Colon (tissue), 2 donors: ENCODE measurements at regions not wholly inside any gene's neighbourhood (a gene's known extent, or its start where the extent isn't known, plus 50 kb on each side); places are given as distances from the start of the nearest gene placed in this dataset.
A peak's percentile ranks its signal among the peaks of the same experiment; 100 is the strongest.

Experiments used
- FAIRE-seq: peaks from 2 replicates; lab custom pipeline; 2012; peaks lifted over from hg19 to GRCh38; lab: Jason Lieb, UNC
- donor health status: control.
- donor health status: control.

- no peak for FAIRE-seq
Observed at GRCh38 chr3:99114565-99115291, 213.2 kb upstream of the DCBLD2 start.

GRCh38 chr3:99111235-99111634 lies 209.7 kb upstream of the DCBLD2 start:
- FAIRE-seq = no peak

GRCh38 chr3:99110401-99110800 lies 208.9 kb upstream of the DCBLD2 start:
- FAIRE-seq = no peak

- FAIRE-seq = no peak
Observed at GRCh38 chr3:99108508-99108907, 207.0 kb upstream of the DCBLD2 start.

GRCh38 chr3:99094606-99095005 lies 193.1 kb upstream of the DCBLD2 start:
- FAIRE-seq = no peak

GRCh38 chr3:99087277-99087676 lies 185.8 kb upstream of the DCBLD2 start:
- no peak for FAIRE-seq

GRCh38 chr3:99084826-99085225 lies 183.3 kb upstream of the DCBLD2 start:
- FAIRE-seq = no peak

- no peak for FAIRE-seq
Observed at GRCh38 chr3:99084156-99084555, 182.7 kb upstream of the DCBLD2 start.

- no peak for FAIRE-seq
Observed at GRCh38 chr3:99071096-99071495, 169.6 kb upstream of the DCBLD2 start.

GRCh38 chr3:99069973-99070372 lies 168.5 kb upstream of the DCBLD2 start:
- FAIRE-seq = no peak

GRCh38 chr3:99066863-99067262 lies 165.4 kb upstream of the DCBLD2 start:
- FAIRE-seq = no peak

GRCh38 chr3:99049164-99049563 lies 147.7 kb upstream of the DCBLD2 start:
- no peak for FAIRE-seq

- no peak for FAIRE-seq
Observed at GRCh38 chr3:99041747-99042146, 140.3 kb upstream of the DCBLD2 start.

- FAIRE-seq = peak; percentile 18
Observed at GRCh38 chr3:99031778-99032177, 130.3 kb upstream of the DCBLD2 start.

- no peak for FAIRE-seq
Observed at GRCh38 chr3:99023590-99024192, 122.2 kb upstream of the DCBLD2 start.

- no peak for FAIRE-seq
Observed at GRCh38 chr3:99021466-99021865, 120.0 kb upstream of the DCBLD2 start.

- FAIRE-seq = no peak
Observed at GRCh38 chr3:99016452-99016851, 115.0 kb upstream of the DCBLD2 start.

GRCh38 chr3:99013777-99014315 lies 112.4 kb upstream of the DCBLD2 start:
- no peak for FAIRE-seq

GRCh38 chr3:99013077-99013476 lies 111.6 kb upstream of the DCBLD2 start:
- no peak for FAIRE-seq

GRCh38 chr3:99012051-99012450 lies 110.6 kb upstream of the DCBLD2 start:
- no peak for FAIRE-seq

- FAIRE-seq = no peak
Observed at GRCh38 chr3:99009851-99010250, 108.4 kb upstream of the DCBLD2 start.

GRCh38 chr3:99006686-99007085 lies 105.2 kb upstream of the DCBLD2 start:
- no peak for FAIRE-seq

- FAIRE-seq = no peak
Observed at GRCh38 chr3:98999675-99000074, 98.2 kb upstream of the DCBLD2 start.
